GM21390 (cell line): ENCODE measurements at regions not wholly inside any gene's neighbourhood (a gene's known extent, or its start where the extent isn't known, plus 50 kb on each side); places are given as distances from the start of the nearest gene placed in this dataset.
"Not testable (repeated sequence)": the region's sequence is repeated elsewhere in the genome, so short reads cannot be mapped to it uniquely, and the experiment has no call there.

ENCODE experiments used
- ATAC-seq: cut with Tn5 transposase; IDR thresholded peaks from one replicate; pipeline ENCODE4 v1.9.1; 2021; ENCODE audit not compliant: unreplicated experiment

GRCh38 chr10:76815505-76815904, 822.1 kb downstream of the KCNMA1 start:
- ATAC-seq: not testable (repeated sequence)

- no peak for ATAC-seq
Measured at GRCh38 chr10:76811430-76811829, 826.2 kb downstream of the KCNMA1 start.

- no peak for ATAC-seq
Measured at GRCh38 chr10:76788452-76788811, 849.2 kb downstream of the KCNMA1 start.

- ATAC-seq: no peak
Measured at GRCh38 chr10:76787746-76788451, 849.7 kb downstream of the KCNMA1 start.

- ATAC-seq: no peak
Measured at GRCh38 chr10:76786504-76787072, 851.0 kb downstream of the KCNMA1 start.

GRCh38 chr10:76784076-76784475, 853.5 kb downstream of the KCNMA1 start:
- ATAC-seq: no peak

- ATAC-seq: no peak
Measured at GRCh38 chr10:76779796-76780301, 857.8 kb downstream of the KCNMA1 start.

- ATAC-seq: no peak
Measured at GRCh38 chr10:76778914-76779795, 858.5 kb downstream of the KCNMA1 start.

- ATAC-seq: no peak
Measured at GRCh38 chr10:76774987-76775603, 862.5 kb downstream of the KCNMA1 start.

GRCh38 chr10:76769582-76769981, 868.0 kb downstream of the KCNMA1 start:
- no peak for ATAC-seq

- no peak for ATAC-seq
Measured at GRCh38 chr10:76769161-76769560, 868.4 kb downstream of the KCNMA1 start.

- no peak for ATAC-seq
Measured at GRCh38 chr10:76766682-76767081, 870.9 kb downstream of the KCNMA1 start.

GRCh38 chr10:76764921-76765320, 872.7 kb downstream of the KCNMA1 start:
- not testable (repeated sequence) for ATAC-seq

GRCh38 chr10:76764177-76764576, 873.4 kb downstream of the KCNMA1 start:
- no peak for ATAC-seq

- ATAC-seq: no peak
Measured at GRCh38 chr10:76763376-76763775, 874.2 kb downstream of the KCNMA1 start.

- no peak for ATAC-seq
Measured at GRCh38 chr10:76759681-76760080, 877.9 kb downstream of the KCNMA1 start.

GRCh38 chr10:76743169-76743568, 894.4 kb downstream of the KCNMA1 start:
- no peak for ATAC-seq

GRCh38 chr10:76740514-76740913, 897.1 kb downstream of the KCNMA1 start:
- ATAC-seq: no peak

- ATAC-seq: no peak
Measured at GRCh38 chr10:76738991-76739390, 898.6 kb downstream of the KCNMA1 start.

GRCh38 chr10:76736815-76737618, 900.6 kb downstream of the KCNMA1 start:
- ATAC-seq: no peak
